Stimulated activated naive CD8-positive, alpha-beta T cell treated with anti-CD3 and anti-CD28 coated beads, Interleukin-15, Interleukin-2, amounts not matched to agents 100 U/mL and 50 U/mL, for 24 hours (primary cell): ENCODE measurements at regions not wholly inside any gene's neighbourhood (a gene's known extent, or its start where the extent isn't known, plus 50 kb on each side); places are given as distances from the start of the nearest gene placed in this dataset.

Experiments used
- ATAC-seq: fragments of 150-1000 bp; cut with Tn5 transposase; one replicate; pipeline ENCODE4 v1.10.0; 2021
- DNase-seq: peaks from one replicate; pipeline ENCODE4 v3.0.0; 2021

DNA sequence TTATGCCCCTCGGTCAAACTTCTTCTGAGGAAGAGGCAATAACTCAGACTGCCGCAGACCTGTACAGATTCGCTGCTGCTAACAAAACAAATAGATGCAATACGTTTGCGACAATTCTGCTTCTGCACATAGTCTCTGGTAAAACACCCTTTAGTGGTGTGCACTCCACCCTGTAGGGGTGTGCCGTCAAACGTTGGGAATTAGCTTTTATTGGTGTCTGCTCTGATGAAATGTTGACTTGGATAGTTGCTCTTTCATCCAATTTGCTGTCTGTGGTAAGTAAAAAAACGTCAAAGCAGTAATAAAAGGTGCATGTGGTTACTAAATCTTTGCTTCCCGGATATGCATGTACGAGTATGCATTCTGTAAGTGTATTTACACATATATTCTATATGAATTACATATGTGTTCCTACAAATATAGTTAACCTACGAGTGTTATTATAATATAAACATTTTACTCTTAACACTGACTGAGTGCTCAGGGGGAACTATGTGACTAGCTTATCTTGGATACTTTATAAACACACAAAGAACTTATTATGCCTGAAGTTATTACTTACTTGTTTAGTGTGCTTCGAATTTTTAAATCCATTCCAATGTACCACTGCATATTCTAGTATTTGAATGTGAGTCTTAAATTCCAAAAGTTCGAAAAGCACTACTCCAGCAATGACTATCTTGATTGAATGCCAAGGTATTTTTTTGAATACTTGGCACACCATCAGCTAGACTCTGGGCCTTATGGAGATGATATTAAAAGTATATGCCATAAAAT, 610.2 kb downstream of the ZEB2 start:
- no peak for DNase-seq
- ATAC-seq = no peak

DNA sequence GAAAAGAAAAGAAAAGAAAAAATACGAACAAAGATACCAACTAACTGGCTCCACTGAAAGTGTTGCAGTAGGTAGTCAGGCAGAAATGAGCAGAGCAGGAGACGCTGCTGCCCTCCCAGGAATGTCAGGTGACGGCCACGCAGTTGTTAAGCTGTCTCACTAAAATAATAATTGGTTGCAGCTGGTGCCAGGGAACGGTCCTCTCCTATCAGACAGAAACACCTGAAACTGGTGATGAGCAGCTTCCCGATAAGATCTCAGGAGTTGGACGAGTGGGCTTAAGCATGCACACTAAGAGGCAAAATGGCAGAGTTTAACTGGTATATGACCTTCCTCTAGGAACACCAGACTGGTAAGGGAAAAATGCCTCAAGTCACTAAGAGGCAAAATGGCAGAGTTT, 611.1 kb downstream of the ZEB2 start:
- ATAC-seq = no peak
- no peak for DNase-seq

DNA sequence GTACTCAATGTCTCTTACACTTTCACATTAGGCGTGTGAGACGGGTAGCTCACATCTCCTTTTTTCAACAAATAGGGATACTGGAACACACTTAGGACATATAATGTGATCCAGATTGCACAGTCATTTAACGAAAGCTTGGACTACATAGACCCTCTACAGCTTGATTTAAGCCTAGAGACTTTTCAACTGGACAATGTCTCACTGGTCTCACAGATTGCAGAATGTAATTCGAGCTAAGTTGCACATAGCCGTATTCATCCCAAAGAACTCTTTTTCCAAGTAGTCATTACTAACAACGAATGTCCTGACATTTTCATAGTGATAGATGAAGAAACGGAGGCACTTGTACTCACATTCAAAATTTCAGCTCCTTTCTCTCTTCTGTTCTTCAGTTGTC, 612.1 kb downstream of the ZEB2 start:
- no peak for ATAC-seq

DNA sequence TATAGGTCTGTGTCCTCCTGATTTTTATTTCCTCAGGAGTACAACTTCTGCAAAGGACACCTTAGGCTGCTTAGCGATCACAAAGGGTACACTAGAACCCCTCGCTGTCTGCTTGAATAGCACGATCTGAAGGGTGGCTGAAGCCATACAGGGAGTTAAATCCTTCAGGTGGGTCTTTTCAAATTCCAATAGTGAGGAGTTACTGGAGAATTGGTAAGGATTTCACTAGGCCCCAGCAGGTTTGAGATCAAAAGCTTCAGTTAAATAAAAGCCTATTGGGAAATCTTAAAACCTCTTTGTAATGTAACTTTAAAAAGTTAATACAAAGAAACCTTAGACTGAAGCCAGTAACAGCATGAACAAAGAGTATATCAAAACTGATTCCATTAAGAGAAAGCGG, 613.1 kb downstream of the ZEB2 start:
- no peak for ATAC-seq
- no peak for DNase-seq

More for the DNA sequence above, 612.1 kb downstream of the ZEB2 start:
- no peak for DNase-seq

DNA sequence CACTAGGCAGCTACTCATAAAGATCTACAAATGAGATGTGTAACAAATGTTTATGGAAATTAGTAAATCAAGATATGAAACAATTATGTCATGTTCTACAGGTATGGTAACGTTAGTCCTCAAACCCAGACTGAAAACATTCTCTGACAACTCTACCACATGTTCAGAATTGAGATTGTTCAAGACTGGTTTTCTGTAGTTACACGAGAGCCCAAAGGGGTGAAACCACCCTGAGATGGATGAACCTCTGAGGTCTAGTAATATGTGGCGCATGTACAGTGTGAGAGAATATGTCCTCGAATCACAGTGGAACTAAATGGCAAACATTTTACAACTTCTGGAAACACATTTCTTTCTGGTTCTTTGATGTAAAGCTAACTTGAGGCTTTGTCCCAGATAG, 614.3 kb downstream of the ZEB2 start:
- ATAC-seq (no peak), DNase-seq (no peak)

DNA sequence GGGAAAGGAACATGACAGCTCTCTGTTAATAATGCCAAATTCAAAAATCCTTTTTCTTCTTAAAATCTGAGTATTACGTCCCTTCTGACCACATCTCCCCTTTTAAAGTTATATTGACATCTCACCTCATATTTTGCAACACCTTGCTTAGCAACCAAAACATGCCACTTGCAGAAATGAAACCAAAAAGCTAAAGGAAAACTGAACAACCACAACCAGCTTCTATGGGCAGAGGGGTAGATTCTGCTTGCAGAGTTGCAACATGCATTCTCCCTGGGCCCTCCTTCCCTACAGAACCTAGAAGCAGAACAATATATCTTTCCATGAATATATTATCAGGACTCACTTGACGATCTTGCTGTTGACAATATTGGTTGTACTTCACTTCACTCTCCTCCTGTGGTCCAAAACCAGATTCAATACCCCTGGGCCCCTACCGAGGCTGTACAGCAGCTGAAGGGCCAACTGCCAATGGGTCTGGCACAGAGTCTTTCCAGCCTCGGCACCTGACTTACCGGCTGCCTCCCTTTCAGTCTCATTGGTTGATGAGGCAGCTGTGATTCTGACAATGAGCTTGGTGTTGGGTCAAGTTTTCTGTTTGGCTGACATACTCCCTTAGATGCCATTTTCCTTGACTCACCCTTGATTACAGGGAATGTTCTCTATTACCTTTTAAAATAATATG, 616.6 kb downstream of the ZEB2 start:
- DNase-seq = no peak
- no peak for ATAC-seq

DNA sequence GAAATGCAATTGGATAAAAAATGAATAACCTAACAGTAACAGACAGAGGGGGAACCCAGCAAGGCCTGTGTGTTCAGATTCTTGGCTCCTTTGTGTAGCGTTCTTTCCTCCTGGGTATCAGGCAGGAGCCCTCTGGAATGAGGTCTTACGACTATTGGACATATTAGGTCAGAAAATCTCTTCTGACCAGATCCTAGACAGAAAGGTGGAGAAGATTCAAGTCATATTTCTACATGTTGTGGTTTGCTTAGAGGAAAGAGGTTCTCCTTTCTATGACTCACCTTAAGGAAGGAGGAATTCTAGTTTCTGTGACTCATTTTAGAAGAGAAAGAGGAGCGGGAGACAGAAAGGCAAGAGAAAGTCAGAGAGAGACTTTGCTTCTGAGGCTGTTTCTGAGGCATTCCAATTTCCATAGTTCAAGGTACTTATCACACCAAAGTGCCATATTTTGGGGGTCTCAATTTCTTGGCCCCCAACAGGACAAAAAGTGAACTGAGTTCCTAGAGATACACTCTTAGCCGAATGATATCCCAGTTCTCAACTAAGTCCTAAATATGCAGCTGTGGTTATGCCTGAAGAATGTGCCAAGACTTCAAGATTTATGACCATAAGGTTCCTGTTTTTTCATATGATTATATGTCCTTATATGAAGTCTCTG, 618.6 kb downstream of the ZEB2 start:
- peak; percentile 32 for ATAC-seq
- DNase-seq = no peak

DNA sequence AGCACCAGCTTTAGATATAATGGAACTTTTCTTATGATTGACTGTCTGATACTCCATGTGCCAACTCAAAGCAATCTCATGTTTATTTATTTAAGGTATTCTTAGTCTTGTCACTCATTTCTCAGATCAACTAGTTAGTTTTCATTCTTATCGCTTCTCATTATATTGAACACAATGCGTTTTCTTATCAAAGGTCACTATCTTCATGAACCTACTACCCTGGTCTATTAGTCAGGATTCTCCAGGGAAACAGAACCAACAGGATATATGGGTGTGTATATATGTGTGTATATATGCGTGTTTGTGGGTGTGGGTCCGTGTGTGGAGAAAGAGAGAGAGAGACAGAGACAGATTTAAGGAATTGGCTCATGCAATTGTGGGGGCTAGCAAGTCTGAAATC, 619.9 kb downstream of the ZEB2 start:
- ATAC-seq (no peak), DNase-seq (no peak)

DNA sequence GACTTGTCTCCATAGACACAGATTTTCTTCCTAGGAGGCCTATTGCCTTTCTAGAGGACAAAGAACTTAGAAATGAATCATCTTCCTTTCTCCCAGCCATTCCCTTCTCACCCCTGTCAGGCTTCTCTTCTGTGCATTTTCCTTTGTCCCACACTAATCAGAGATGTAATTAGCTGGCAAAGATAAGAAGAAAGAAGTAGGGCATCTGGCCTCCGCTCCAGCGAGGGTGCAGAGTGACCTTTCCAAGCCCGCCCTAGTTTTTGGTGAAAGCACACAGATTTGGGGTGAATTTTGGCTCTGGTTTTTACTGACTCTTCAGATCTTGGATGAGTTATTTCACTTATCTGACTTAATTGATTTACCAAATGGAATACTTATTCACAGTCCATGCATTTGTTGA, 626.5 kb downstream of the ZEB2 start:
- DNase-seq (no peak), ATAC-seq (no peak)

DNA sequence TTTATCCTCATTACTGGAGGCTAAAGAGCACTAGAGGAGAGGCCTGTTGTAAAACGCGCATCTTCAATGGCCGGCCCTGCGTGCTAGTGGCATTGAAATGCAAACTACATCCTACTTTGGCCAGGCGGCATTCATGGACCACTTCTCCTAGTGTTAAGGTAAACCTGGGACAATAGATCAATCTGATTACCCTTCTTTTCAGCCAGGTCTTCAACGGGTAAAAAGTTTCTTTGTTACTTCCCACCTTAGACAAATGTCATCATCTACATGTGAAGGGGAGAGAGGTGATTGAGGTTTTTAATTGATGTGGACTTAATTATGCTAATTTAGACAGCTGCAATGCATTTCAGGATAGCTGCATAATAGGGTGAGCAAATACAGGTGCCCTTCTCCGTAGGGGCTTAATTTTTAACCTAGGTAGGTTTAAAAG, 628.0 kb downstream of the ZEB2 start:
- ATAC-seq (no peak), DNase-seq (no peak)

DNA sequence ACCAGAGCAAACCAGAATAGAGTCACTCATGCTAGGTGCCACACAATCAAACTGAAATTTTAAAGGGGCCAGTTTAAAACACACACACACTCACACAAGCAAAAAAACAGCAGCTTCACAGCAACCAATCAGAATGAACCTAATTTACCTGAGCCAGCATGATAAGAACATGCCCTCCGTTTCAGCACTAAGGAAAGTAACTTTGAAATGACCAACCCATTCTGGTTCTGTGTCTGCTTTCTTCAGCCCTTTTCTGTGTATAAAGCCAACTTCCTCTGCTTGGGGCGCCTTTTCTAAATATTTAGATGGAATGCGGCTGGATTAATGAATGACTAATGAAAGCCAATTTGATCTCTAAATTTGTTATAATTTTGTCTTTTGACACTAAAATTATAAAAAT, 629.1 kb downstream of the ZEB2 start:
- ATAC-seq (no peak), DNase-seq (no peak)

DNA sequence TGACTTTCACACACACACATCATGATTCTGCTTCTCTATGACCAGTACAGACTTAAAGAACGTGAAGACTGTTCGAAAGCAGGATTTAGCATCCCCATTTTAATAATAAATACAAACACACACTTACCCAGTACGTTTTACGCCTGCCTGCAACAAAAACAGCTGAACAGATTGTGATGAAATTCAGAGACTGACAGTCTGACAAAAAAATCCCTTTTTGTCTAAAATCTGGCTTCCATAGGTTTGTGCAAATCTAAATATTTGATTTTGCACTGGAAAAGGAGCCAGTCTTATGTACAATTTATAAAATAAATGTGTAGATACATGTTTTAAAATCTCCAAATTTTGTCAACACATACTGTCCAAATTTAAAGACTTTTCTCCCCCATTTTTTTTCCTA, 630.7 kb downstream of the ZEB2 start:
- DNase-seq (no peak), ATAC-seq (no peak)

DNA sequence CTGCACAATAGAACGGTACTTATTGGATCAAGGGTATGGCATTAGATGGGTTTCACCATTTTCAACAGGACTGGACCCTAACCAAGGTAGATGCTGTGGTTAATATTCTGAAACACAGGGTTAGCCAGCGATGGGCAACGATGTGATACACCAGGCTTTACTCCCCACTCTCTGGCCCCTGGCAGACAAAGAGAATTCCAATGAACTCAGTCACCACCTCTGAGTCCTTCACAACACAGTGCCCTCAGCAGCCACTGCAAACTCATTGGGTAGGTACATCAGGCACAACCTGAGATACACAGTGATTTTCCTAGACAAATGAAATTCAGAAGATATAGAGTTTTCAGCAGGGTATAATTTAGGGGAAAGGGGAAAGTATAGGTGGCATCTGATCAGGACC, 634.5 kb downstream of the ZEB2 start:
- DNase-seq (no peak), ATAC-seq (no peak)

DNA sequence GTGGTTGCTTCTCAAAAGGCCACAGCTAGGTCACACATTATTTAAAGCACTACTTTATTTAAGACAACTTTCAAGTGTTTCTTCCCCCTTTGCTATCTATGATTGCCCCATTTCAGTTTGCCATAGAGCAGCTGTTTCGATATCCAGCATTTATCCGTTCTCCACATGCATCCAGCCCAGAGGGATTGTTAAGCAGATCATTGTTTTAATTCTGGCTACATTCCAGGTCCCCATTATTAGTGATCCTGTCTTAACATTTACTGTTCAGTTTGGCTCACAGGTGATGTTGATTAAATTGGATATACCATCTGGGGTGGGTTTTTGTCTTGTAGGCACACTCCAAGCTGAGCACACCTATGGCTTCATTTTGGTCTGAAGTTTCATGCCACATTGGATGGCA, 638.7 kb downstream of the ZEB2 start:
- DNase-seq = no peak

DNA sequence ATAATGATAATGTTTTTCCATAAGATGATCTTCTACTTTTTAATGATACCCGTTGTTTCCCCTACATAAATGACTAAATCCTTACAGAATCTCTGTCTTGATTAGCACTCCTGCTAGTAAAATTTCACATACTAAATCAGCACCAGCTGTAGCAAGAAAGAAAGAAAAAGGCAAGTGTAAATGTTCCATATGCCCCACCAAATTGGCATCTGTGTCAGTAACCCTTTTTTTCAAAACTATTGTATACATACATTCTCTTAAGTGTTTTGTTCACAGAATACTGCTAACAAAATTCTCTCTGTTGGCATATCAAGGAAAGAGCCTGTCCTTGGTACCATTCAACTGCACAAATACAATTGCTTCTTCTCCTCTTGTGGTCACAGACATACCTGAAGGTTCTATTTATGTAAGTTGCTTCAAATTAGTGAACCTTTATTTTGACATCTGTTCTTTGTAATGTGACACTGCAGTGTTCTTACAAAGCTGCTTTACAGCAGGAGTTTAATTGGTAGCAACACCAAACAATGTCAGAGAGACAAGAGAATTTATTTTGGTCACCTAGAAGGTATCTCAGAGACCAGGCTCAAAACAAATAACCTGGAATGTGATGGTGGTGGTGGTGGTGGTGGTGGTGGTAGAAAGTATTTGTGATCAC, 641.9 kb downstream of the ZEB2 start:
- no peak for DNase-seq
- ATAC-seq = peak; percentile 34

More for the DNA sequence above, 638.7 kb downstream of the ZEB2 start:
- ATAC-seq = no peak

DNA sequence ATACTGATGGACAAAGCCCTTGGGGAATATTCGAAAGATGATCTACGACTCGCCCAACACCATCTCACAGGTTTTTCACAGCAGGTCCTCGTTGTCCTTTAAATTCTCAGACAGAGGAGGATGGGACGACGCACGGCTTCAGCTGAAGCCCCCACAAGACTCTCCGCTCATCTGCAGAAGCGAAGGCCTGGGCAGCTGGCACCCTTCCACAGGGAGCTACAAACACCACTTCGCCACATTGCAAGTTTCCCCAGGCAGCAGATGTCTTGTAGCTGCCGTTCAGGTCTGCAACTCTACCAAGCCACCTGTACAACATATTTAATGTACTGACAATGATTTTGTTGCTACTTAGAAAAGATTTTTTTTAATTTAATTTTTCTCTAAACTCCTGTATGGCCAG, 642.9 kb downstream of the ZEB2 start:
- DNase-seq = no peak
- ATAC-seq = no peak

DNA sequence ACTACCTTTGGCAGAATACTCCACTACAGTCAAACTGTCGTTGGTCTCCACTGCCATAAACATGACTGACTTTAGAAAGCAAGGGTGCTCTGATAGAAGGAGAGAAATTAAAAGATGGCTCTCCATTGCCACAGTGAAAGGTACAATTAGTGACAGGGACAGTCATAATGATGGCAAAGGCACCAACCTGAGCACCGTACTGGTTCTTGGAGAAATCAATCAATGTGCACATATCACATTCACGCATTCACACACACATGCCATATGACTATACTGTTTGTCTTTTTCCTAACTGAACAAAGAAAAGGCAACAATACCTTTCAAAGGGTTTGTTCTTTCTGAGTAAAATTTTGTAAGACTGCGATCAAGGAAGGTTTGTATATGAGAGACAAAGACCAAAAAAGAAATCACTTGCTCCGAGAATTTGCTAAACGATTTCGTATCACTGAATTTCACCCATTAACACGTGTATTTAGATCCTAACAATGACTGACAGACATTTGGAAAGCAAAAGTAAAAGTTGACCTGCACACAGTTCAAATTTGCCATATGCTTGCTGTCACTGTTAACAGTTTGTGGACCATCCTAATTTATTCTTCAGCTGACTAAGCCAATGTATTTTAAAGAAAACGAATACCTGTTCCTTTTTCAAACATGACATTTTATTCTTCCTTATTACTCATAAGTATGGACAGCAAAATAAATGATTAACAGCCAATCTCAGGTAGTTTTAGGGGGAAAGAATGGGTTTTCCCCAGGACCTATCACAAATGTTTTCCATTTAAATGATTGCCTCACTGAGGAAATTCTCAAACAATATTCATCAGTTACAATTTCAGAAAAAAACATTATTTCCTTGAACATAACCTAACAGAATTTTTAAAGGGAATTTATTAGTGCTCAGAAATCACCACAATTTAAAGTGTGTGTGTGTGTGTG, 644.4 kb downstream of the ZEB2 start:
- DNase-seq (no peak), ATAC-seq (peak; percentile 46)

DNA sequence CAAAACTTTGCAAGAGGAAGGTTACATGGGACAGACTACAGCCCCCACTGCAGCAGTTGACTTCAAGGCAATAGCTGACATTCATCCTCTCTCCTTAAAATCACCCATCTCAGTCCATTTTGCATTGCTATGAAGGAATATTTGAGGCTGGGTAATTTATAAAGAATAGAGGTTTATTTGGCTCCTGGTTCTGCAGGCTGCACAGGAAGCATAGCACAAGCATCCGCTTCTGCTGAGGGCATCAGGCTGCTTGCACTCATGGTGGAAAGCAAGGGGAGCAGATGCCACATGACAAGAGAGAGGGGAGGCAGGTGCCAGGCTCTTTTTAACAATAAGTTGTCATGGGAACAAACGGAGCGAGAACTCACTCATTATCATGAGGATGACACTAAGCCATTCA, 646.0 kb downstream of the ZEB2 start:
- no peak for DNase-seq
- ATAC-seq = no peak

DNA sequence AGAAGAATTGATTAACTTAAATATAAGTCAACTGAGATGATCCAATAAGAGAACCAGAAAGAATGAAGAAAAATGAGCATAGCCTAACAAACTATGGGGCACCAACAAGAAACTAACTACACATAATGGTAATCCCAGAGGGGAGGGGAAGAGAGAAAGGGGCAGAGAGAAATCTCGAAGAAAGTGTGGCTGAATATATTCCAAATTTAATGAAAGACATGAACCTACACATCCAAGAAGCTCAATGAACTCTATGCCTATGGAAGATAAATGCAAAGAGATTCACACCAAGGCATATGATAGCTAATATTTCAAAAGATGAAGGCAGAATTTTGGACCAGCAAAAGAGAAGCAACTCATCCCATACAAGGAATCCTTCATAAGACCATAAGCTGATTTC, 649.2 kb downstream of the ZEB2 start:
- ATAC-seq (no peak), DNase-seq (no peak)

DNA sequence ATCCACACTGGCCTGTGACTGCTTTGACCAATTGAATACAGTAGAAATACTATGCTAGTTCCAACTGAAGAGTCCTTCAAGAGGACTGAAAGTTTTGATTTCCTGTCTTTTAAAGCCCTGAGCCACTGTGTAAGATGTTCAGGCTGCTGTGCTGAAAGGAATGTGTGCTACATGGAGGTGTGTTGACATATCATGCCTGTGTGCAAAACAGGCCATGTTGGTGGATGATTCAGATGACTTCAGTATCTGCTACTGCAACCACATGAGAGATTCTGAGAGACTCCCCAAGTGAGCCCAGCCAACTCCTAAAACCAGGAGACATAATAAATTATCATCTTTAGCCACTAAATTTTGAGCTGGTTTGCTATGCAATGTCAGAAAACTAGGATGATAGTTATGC, 662.9 kb downstream of the ZEB2 start:
- ATAC-seq (no peak), DNase-seq (no peak)

DNA sequence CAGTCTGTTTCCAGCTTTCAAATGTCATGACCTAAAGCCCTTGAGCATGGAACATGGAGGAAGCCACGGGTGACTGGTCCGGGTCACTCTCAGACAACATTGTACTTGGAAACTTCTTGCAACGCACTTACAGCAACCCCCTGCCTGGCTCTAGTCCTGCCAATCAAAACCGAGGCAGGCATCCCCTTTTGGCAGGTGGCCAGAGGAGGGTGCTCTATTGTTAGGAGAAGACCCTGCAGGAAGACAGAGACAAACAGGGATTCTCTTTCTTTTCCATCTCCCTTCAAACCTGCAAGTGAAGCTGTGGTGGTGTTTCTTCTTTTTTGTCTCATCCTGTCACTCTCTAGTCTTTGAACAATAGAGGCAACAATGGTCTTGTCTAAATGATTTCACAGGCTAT, 667.2 kb downstream of the ZEB2 start:
- ATAC-seq (no peak), DNase-seq (peak; percentile 14)

DNA sequence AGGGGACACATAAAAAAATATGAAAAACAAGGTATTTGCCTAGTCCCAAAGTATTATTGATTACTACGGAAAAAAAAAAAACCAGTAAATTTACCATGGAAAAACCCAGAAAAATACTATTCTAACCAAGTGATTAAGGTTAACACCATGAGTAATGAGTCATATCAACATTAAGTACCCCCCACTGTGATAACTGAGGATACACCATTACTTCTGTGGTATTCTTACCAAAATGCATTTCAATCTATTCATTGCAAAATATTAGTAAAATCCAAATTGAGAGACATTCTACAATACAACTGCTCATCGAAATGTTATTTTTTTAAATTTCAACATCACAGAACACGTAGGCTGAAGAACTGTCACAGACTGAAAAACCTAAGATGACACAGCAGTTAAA, 669.8 kb downstream of the ZEB2 start:
- no peak for ATAC-seq
- DNase-seq = no peak
